ENCODE measurements at regions not wholly inside any gene's neighbourhood (a gene's known extent, or its start where the extent isn't known, plus 50 kb on each side); places are given as distances from the start of the nearest gene placed in this dataset.
"Not testable (repeated sequence)": the region's sequence is repeated elsewhere in the genome, so short reads cannot be mapped to it uniquely, and the experiment has no call there.

DNA sequence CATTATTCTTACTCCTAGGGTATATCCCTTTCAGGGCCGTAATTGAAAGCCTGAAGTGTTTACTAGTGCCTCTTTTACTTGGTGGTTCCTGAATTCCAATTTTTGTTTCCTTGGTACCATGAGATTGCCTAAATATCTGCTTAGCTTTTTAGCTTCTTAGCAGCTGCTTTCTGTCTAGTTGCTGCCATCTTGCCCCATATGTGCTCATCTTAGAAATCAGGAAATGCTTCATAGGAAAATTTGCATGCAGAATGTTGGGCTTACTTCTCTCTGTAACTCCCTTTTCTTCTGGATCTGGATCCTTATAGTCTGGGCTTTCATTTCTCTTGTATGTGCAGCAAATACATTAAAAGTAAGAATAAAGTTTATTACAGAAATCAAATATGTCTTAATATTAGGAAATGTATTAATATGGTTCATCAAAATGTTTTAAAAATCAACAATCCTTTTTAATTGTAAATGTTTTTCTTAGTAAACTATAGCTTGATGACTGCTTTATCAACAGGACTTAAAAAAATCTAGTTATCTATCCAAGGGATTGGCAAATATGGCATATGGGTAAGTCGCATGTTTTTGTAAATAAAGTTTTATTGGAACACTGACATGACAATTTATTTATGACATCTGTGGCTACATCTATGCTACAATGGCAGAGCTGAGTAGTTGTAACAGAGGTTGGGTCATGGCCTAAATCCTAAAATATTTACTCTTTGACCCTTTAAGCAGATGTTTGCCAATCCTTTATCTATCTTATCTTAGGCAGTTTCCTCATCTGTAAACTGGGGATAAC, 73.5 kb upstream of the CDK6 start:
- H3K36me3 ChIP-seq = no peaks in the 10 kb centered on the region
- H3K4me1 ChIP-seq = no peaks in the 10 kb centered on the region
- TF ChIP-seq, protein P1, sequence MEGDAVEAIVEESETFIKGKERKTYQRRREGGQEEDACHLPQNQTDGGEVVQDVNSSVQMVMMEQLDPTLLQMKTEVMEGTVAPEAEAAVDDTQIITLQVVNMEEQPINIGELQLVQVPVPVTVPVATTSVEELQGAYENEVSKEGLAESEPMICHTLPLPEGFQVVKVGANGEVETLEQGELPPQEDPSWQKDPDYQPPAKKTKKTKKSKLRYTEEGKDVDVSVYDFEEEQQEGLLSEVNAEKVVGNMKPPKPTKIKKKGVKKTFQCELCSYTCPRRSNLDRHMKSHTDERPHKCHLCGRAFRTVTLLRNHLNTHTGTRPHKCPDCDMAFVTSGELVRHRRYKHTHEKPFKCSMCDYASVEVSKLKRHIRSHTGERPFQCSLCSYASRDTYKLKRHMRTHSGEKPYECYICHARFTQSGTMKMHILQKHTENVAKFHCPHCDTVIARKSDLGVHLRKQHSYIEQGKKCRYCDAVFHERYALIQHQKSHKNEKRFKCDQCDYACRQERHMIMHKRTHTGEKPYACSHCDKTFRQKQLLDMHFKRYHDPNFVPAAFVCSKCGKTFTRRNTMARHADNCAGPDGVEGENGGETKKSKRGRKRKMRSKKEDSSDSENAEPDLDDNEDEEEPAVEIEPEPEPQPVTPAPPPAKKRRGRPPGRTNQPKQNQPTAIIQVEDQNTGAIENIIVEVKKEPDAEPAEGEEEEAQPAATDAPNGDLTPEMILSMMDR (IDR thresholded peaks at IDR 0.05; ENCODE audit: borderline replicate concordance) = no peak
- H3K27ac ChIP-seq (replicated peaks) = no peak overlapping the region
- intact Hi-C loops (cut with micrococcal nuclease) = no loop called here
- no peak overlapping the region for H3K4me3 ChIP-seq
- no peaks in the 10 kb centered on the region for H3K27me3 ChIP-seq (ENCODE audit: low read depth)
- DNase-seq = no peak
- no peaks in the 10 kb centered on the region for H3K9me3 ChIP-seq (replicated peaks)

DNA sequence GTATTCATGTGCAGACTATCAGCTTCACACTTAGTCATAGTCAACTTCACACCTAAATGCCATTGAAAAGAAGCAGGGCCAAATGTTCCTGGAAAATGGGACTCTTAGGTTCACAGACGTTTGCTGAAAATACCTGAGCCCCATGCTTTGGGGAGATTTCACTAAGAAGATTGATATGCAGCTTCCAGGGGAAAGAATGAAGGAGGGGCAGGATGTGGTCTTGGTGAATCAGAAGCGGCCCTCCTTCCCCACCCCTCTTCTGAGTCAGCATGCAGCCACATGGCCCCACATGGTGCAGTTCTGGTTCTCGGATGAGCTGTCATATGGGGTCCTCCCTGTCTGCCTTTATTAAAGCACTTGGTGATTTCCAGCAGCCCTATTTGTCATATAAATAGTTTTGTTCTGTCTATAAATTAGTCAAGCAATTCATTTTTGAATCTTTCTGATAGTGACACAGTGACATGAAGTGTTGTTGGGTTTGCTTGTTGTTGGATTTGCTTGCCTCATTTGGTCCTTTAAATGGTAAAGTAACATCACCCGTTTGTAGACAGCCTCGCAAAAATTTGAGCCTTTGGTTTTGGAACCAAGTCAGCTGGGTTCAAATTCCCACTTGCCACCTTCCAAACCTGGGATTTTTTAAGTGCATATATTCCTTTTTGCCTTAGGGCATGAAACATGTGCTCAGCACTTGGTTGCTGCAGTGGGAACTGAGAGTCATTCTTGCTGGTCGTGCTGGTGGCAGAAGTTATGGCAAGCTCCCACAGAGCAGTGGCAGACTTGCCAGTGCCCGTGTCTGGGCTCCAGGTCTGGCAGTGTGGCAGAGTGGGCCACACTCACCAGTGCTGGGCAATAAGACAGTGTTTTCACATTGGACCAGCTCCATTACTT, 68.1 kb upstream of the CDK6 start:
- no peak for DNase-seq
- H3K27ac ChIP-seq (replicated peaks) = no peak overlapping the region
- TF ChIP-seq, protein P1 (IDR thresholded peaks at IDR 0.05; ENCODE audit: borderline replicate concordance) = no peak
- no peak overlapping the region for H3K4me3 ChIP-seq
- intact Hi-C loops (cut with micrococcal nuclease) = no loop called here
- no peaks in the 10 kb centered on the region for H3K4me1 ChIP-seq
- no peaks in the 10 kb centered on the region for H3K36me3 ChIP-seq
- H3K27me3 ChIP-seq (ENCODE audit: low read depth) = no peaks in the 10 kb centered on the region
- no peaks in the 10 kb centered on the region for H3K9me3 ChIP-seq (replicated peaks)

DNA sequence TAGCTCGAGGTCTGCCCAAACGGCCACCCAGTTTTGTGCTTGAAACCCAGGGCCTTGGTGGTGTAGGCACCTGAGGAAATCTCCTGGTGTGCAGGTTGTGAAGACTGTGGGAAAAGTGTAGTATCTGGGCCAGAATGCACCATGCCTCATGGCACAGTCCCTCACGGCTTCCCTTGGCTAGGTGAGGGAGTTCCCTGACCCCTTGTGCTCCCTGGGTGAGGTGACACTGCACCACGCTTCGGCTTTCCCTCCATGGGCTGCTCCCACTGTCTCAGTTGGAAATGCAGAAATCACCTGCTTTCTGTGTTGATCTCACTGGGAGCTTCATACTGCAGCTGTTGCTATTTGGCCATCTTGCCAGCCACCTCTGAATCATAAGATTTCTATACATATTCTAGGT, 62.4 kb upstream of the CDK6 start:
- DNase-seq = no peak
- no peaks in the 10 kb centered on the region for H3K27me3 ChIP-seq (ENCODE audit: low read depth)
- no peaks in the 10 kb centered on the region for H3K4me1 ChIP-seq
- no peak overlapping the region for H3K27ac ChIP-seq (replicated peaks)
- TF ChIP-seq, protein P1 (IDR thresholded peaks at IDR 0.05; ENCODE audit: borderline replicate concordance) = no peak
- intact Hi-C loops (cut with micrococcal nuclease) = no loop called here
- H3K4me3 ChIP-seq = no peak overlapping the region
- no peaks in the 10 kb centered on the region for H3K36me3 ChIP-seq
- H3K9me3 ChIP-seq (replicated peaks) = peaks cover 43% of the 10 kb centered on the region

DNA sequence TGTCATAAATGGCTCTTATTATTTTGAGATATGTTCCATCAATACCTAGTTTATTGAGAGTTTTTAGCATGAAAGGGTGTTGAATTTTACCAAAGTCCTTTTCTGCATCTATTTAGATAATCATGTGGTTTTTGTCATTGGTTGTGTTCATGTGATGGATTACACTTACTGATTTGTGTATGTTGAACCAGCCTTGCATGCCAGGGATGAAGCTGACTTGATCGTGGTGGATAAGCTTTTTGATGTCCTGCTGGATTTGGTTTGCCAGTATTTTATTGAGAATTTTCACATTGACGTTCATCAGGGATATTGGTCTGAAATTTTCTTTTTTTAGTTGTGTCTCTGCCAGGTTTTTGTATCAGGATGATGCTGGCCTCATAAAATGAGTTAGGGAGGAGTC, 58.5 kb upstream of the CDK6 start:
- DNase-seq; H3K27me3 ChIP-seq (ENCODE audit: low read depth); H3K4me1 ChIP-seq; intact Hi-C loops (cut with micrococcal nuclease); H3K36me3 ChIP-seq; H3K27ac ChIP-seq (replicated peaks); H3K4me3 ChIP-seq: not testable (repeated sequence)
- H3K9me3 ChIP-seq (replicated peaks) = peaks cover 45% of the 10 kb centered on the region

DNA sequence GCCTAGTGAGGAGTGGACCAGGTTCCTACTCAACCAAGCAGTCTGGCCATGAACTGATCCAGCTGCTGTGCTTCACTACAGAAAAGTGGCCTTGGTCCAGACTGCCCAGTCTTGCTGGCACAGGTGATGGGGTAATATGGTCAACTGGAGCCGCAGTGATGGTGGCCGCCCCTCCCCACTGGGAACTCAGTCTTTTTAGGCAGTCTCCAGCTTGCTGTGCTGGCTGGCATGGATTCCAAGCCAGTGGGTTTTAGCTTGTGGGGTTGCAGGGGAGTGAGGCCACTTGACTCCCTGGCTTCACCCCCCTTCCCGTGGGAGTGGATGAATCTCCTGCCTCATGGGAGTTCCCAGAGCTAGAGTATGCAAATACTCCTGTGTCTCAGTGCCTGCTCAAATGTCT, 52.7 kb upstream of the CDK6 start:
- H3K4me1 ChIP-seq = no peaks in the 10 kb centered on the region
- H3K4me3 ChIP-seq = no peak overlapping the region
- intact Hi-C loops (cut with micrococcal nuclease) = no loop called here
- H3K9me3 ChIP-seq (replicated peaks) = peaks cover 47% of the 10 kb centered on the region
- TF ChIP-seq, protein P1 (IDR thresholded peaks at IDR 0.05; ENCODE audit: borderline replicate concordance) = no peak
- DNase-seq = no peak
- no peak overlapping the region for H3K27ac ChIP-seq (replicated peaks)
- H3K36me3 ChIP-seq = no peaks in the 10 kb centered on the region
- H3K27me3 ChIP-seq (ENCODE audit: low read depth) = no peaks in the 10 kb centered on the region

All from left ventricle myocardium inferior (tissue), 1 donor.